Activated CD4-positive, alpha-beta memory T cell treated with anti-CD3 and anti-CD28 coated beads, Interleukin-2, amount 10 ng/mL, durations not matched to agents 7 days and 5 days (primary cell): ENCODE measurements at regions not wholly inside any gene's neighbourhood (a gene's known extent, or its start where the extent isn't known, plus 50 kb on each side); places are given as distances from the start of the nearest gene placed in this dataset.
A peak's percentile ranks its signal among the peaks of the same experiment; 100 is the strongest.
"Not testable (repeated sequence)": the region's sequence is repeated elsewhere in the genome, so short reads cannot be mapped to it uniquely, and the experiment has no call there.

ENCODE experiments used
- CTCF ChIA-PET: fragments of 350-600 bp; sonication (Branson Sonifier 250); formaldehyde crosslinking; loops from one replicate; lab custom pipeline; 2021; ENCODE audit warnings: antibody characterized with exemption, inconsistent platforms; lab: Charles Lee
- POLR2A ChIA-PET: fragments of 350-600 bp; sonication (Branson Sonifier 250); formaldehyde crosslinking; loops from one replicate; lab custom pipeline; 2021; ENCODE audit warnings: antibody characterized with exemption; lab: Charles Lee
- DNase-seq: peaks from one replicate; pipeline ENCODE4 v3.0.0-alpha.2; 2020
- H3K27ac Mint-ChIP-seq: one replicate; pipeline ENCODE4 v1.8.0; 2021; ENCODE audit warnings: mild to moderate bottlenecking, mixed read lengths
- H3K27me3 Mint-ChIP-seq: one replicate; pipeline ENCODE4 v1.8.0; 2021; ENCODE audit warnings: mixed read lengths
- H3K36me3 Mint-ChIP-seq: one replicate; pipeline ENCODE4 v1.8.0; 2021; ENCODE audit warnings: low read depth, mixed read lengths
- H3K4me1 Mint-ChIP-seq: one replicate; pipeline ENCODE4 v1.8.0; 2021; ENCODE audit warnings: mixed read lengths
- H3K4me3 Mint-ChIP-seq: one replicate; pipeline ENCODE4 v1.8.0; 2021; ENCODE audit warnings: mild to moderate bottlenecking, mixed read lengths
- H3K9me3 Mint-ChIP-seq: one replicate; pipeline ENCODE4 v1.8.0; 2021; ENCODE audit warnings: mixed read lengths

DNA sequence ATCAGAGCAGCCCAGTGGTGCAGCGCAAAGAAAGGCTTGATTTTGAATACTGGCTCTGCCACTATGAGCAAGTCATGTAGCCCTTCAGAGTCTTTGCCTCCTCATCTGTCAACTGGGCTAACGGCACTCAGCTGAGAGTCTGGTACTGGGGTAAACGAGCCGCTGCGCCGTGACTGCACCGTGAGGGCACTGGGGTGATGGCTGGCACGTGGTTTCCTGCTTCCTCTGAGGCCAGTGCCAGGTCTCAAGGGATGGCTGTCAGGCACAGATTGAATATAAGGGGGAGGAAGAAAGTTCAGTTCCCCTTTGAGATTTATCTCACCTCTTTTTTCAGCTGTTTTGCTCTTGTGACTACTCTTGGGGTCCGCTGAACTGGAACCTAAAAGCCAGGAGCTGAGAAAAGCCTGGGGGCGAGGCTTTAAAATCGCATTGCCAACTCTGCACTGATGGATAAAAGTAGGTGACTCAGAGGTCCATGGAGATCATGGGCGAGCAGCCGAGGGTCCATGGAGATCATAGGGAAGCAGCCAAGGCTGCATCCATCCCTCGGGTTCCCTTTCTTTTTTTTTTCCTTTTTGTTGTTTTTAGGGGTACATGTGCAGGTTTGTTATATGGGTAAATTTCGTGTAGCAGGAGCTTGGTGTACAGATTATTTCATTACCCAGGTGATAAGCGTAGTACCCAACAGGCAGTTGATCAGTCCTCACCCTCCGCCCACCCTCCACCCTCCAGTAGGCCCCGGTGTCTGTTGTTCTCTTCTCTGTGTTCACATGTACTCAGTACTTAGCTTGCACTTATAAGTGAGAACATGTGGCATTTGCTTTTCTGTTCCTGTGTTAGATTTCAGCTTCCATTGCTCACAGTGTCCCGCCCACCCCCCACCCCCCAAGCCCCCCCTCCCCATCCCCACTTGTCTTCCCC is 114.3 kb downstream of the SPP2 start:
- peak; percentile 52 for DNase-seq
- ChIA-PET CTCF (interaction anchor here (1.1 kb wide), 1 partner anchor 381 kb away, joined by 4 read pairs; no protein-coding TSS in a partner anchor), POLR2A (no interaction called here)
- no peaks in the 10 kb centered on the region for H3K36me3 Mint-ChIP-seq
- H3K9me3 Mint-ChIP-seq = no peaks in the 10 kb centered on the region
- no peak overlapping the region for H3K4me3 Mint-ChIP-seq
- H3K4me1 Mint-ChIP-seq = peaks cover 20% of the 10 kb centered on the region
- no peak overlapping the region for H3K27ac Mint-ChIP-seq
- no peaks in the 10 kb centered on the region for H3K27me3 Mint-ChIP-seq

DNA sequence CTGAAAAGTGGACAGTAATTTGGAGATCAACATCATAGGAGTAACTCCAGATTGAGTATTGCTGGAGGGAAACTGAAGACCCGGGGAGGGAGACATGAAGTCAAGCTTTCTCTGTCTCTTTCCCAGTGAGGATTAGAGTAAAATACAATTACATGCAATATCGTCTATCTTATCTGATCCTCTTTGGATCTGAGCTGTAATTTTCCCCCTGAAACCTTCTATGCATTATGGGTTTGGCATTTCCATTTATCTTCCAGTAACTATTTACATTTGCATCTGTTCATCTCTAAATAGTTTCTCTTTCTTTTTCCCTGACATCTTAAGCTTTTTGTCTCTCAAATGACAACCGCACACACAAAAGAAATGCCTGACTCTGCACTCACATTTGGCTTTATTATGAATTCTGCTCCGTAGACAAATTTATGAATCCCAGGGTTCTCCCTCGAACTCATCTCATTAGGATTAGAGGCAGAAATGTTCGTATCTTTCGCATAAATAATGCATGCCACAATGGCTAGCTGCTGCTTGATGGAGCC is 113.1 kb downstream of the SPP2 start:
- H3K27ac Mint-ChIP-seq = no peak overlapping the region
- no peak overlapping the region for H3K4me3 Mint-ChIP-seq
- H3K27me3 Mint-ChIP-seq = no peaks in the 10 kb centered on the region
- CTCF ChIA-PET = no interaction called here
- no peaks in the 10 kb centered on the region for H3K9me3 Mint-ChIP-seq
- peaks cover 24% of the 10 kb centered on the region for H3K4me1 Mint-ChIP-seq
- DNase-seq = no peak
- POLR2A ChIA-PET = no interaction called here
- no peaks in the 10 kb centered on the region for H3K36me3 Mint-ChIP-seq

DNA sequence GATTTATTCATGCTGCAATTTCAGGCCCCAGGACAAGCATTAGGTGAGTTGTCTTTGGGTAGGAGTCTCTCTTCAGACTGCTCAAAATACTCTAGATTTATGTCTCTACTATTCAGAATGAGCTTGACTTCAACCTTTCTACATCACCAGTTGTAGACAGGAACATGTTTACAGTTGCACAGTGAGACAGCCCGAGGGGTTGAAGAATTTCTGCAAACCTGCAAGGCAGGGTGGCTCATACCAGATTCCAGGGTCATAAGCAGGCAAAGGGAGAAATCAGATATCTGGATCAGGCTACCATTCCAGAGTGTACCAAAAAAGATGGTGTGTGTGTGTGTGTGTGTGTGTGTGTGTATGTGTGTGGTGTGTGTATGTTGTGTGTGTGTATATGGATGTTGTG is 112.4 kb downstream of the SPP2 start:
- Mint-ChIP-seq H3K4me3 (no peak overlapping the region), H3K27ac (no peak overlapping the region), H3K36me3 (no peaks in the 10 kb centered on the region), H3K4me1 (peaks cover 27% of the 10 kb centered on the region), H3K27me3 (no peaks in the 10 kb centered on the region), H3K9me3 (no peaks in the 10 kb centered on the region)
- POLR2A ChIA-PET = no interaction called here
- CTCF ChIA-PET = no interaction called here
- DNase-seq = no peak

DNA sequence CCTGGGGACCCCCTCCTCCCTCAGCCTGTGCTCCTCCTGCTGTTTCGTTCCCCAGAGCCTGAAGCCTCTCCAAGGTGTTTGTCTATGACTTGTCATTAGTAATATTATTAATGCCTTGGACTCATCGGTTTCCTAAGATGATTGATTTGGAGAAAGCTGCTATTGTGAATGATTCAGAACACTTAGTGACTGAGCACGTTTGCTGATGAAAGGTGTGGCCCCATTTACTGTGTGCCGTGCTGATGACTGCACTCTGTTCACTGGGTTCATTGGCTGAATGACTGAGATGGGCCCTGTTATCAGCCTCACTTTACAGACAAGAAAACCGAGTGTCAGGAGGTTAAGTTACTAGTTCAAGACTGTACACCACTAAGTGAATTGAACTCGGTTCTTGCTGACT is 111.4 kb downstream of the SPP2 start:
- POLR2A ChIA-PET = no interaction called here

DNA sequence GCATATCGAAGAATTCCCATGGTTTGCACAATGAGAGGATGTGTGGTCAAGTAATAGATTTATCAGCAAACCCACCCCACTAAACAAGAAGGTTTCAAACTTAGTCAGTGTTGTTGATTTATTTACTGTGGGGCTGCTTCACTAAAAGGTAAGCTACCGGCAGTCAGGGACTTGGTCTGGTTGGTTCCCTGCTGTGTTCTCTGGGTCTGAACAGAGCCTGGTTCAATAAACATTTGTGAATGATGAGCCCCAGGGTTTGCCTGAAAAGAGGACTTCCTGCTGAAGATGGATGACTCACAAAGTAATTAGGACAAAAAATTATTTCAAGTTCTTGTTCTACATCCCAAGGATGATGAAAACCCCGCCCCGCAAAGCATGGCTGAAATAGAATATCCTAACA is 108.3 kb downstream of the SPP2 start:
- H3K27ac Mint-ChIP-seq = no peak overlapping the region
- DNase-seq = no peak
- no peaks in the 10 kb centered on the region for H3K36me3 Mint-ChIP-seq
- no peak overlapping the region for H3K4me3 Mint-ChIP-seq
- POLR2A ChIA-PET = no interaction called here
- peaks cover 4% of the 10 kb centered on the region for H3K27me3 Mint-ChIP-seq
- H3K9me3 Mint-ChIP-seq = no peaks in the 10 kb centered on the region
- CTCF ChIA-PET = no interaction called here
- H3K4me1 Mint-ChIP-seq = peaks cover 13% of the 10 kb centered on the region

More for the DNA sequence above, 111.4 kb downstream of the SPP2 start:
- no peak overlapping the region for H3K27ac Mint-ChIP-seq
- H3K4me1 Mint-ChIP-seq = peaks cover 27% of the 10 kb centered on the region
- H3K27me3 Mint-ChIP-seq = no peaks in the 10 kb centered on the region
- no peaks in the 10 kb centered on the region for H3K36me3 Mint-ChIP-seq
- no peak for DNase-seq
- no peaks in the 10 kb centered on the region for H3K9me3 Mint-ChIP-seq
- no peak overlapping the region for H3K4me3 Mint-ChIP-seq
- CTCF ChIA-PET = no interaction called here

DNA sequence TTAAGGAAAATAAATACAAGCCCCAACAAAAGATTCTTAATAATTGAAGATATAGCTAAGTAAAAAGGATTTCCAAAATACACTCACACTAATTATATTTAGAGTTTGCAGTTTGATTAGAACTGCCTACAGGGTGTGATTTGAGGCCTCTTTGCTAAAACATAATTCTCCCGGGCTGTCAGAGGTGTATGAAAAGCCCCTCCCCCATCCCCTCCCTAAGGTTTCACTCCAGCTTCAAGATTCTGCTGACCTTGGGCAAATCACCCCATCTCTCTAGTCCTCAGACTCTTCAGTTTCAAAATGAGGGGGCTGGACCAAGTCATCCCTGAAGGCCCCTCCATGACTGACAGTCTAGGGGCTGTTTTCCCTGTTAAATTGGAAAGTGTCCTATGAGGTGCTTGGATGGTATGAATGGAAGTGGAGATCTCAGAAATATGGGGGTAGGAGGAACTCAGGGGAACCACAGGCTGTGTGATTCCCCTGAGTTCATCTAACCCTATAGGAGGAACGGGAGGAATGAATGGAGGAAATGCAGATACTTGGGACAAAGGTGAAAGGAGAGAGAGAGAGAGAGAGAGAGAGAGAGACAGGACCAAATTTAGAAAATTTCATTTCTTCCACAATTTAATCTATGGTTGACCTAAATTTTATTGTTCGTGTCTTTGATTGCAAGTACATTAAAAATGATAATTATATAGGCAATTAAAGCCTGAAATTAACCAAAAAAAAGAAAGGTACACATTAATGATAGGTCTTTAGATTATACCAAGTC is 107.5 kb downstream of the SPP2 start:
- Mint-ChIP-seq H3K36me3 (peaks cover 6% of the 10 kb centered on the region), H3K4me3 (no peak overlapping the region), H3K4me1 (peaks cover 7% of the 10 kb centered on the region), H3K27ac (no peak overlapping the region), H3K9me3 (no peaks in the 10 kb centered on the region), H3K27me3 (peaks cover 5% of the 10 kb centered on the region)
- ChIA-PET CTCF (interaction anchor here (0.7 kb wide), 1 partner anchor 21 kb away, joined by 4 read pairs; no protein-coding TSS in a partner anchor), POLR2A (no interaction called here)
- DNase-seq = no peak

DNA sequence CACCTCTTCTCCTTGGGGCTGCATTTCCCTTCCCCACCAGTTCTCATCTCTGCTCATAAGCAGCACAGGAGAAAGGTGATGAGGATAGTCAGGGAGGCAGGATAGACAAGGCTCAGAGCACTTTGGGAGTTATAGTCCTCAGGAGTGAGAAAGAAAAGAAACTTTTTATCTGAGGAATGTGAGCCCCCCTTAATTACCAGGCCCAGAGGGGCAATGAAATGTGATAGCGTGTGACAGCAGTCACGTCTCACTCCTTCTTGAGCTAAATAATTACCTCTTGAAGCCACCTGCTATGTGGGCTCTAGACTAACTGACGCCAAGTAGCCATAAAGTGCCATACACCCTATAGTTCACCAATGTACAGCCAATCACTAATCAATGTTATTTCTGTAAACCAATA is 105.8 kb downstream of the SPP2 start:
- peaks cover 10% of the 10 kb centered on the region for H3K36me3 Mint-ChIP-seq
- peaks cover 5% of the 10 kb centered on the region for H3K27me3 Mint-ChIP-seq
- no peak for DNase-seq
- ChIA-PET POLR2A (interaction anchor here (0.9 kb wide), 1 partner anchor 341 kb away, joined by 3 read pairs; the partner anchor contains the start of gene ARL4C), CTCF (interaction anchor here (0.6 kb wide), 1 partner anchor 392 kb away, joined by 5 read pairs; no protein-coding TSS in a partner anchor)
- H3K27ac Mint-ChIP-seq = no peak overlapping the region
- peaks cover 3% of the 10 kb centered on the region for H3K9me3 Mint-ChIP-seq
- peaks cover 7% of the 10 kb centered on the region for H3K4me1 Mint-ChIP-seq
- H3K4me3 Mint-ChIP-seq = no peak overlapping the region

DNA sequence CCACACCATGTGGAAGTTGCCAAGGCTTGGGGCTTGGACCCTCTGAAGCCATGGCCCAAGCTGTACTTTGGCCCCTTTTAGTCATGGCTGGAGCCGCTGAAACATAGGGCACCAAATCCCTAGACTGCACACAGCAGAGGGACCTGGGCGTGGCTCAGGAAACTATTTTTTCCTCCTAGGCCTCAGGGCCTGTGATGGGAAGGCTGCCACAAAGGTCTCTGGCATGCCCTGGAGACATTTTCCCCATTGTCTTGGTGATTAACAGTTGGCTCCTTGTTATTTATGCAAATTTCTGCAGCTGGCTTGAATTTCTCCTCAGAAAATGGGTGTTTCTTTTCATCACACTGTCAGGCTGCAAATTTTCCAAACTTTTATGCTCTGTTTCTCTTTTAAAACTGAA is 102.3 kb downstream of the SPP2 start:
- H3K9me3 Mint-ChIP-seq, DNase-seq, H3K27ac Mint-ChIP-seq, CTCF ChIA-PET, POLR2A ChIA-PET, H3K4me3 Mint-ChIP-seq, H3K27me3 Mint-ChIP-seq: not testable (repeated sequence)
- Mint-ChIP-seq H3K4me1 (peaks cover 18% of the 10 kb centered on the region), H3K36me3 (peaks cover 10% of the 10 kb centered on the region)

DNA sequence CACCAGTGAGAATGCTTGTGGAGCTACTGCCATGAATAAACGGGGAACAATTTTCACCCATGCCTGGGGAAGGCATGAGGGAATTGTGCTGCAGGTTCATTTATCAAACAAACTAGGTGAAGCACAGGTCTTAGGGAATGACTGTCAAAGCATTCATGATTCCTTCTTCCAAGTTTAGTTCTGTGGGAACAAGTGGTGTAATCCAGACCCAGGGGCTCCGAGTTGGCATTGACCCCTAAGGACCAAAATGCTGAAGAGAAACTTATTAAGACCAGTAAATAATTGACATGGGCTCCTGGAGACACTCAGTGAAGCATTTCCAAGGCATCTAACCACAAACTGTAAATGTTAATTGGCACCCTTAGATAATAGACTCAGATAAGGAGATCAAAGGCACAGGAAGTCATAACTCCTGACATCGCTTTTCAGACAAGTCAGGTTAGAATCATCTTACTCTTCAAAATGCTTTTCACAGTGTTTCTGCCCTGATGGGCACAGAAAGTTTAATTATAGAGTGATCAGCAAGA is 96.9 kb downstream of the SPP2 start:
- Mint-ChIP-seq H3K4me1 (peaks cover 34% of the 10 kb centered on the region), H3K27ac (peak overlapping the region; percentile 46), H3K4me3 (no peak overlapping the region), H3K9me3 (peaks cover 3% of the 10 kb centered on the region), H3K36me3 (peaks cover 7% of the 10 kb centered on the region), H3K27me3 (peaks cover 2% of the 10 kb centered on the region)
- DNase-seq = no peak
- ChIA-PET POLR2A (interaction anchor here (1.0 to 1.5 kb wide), 6 partner anchors 12 to 349 kb away, joined by 3 to 13 read pairs (median 4); partner anchors contain the start of gene ARL4C), CTCF (interaction anchor here (0.9 to 1.4 kb wide), 4 partner anchors 12 to 398 kb away, joined by 3 read pairs; no protein-coding TSS in a partner anchor)

DNA sequence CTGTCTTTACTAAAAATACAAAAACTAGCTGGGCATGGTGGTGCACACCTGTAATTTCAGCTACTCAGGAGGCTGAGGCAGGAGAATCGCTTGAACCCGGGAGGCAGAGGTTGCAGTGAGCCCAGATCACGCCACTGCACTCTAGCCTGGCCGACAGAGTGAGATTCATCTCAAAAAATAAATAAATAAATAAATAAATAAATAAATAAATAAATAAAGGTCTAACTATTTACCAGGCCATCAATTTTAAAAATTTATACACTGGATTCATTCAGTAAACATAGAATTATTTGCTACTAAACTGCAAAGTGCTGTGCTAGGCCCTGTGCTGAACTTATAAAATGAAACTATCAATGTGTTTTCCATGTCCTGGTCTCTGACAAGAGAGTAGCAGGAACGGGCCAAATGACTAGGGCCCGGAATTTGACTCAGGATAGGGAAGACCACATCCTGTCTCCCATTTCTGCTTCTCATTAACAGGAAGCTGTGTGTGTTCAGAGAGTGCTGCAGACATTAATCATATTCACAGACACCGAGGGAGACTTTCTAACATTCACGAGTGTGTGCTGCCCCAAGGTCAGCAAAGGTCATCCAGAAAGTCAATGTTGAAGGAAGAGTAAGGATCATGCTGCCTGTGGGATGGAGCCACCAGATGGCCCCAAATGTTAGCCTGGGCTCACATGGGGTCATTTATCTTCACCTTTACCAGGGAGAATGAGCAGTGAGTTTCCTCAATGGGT is 95.8 kb downstream of the SPP2 start:
- DNase-seq = no peak
- peaks cover 34% of the 10 kb centered on the region for H3K4me1 Mint-ChIP-seq
- no peaks in the 10 kb centered on the region for H3K9me3 Mint-ChIP-seq
- H3K36me3 Mint-ChIP-seq = peaks cover 3% of the 10 kb centered on the region
- CTCF ChIA-PET = interaction anchor here (0.6 to 1.7 kb wide), 6 partner anchors 11 to 399 kb away, joined by 3 to 4 read pairs (median 3); no protein-coding TSS in a partner anchor
- H3K27ac Mint-ChIP-seq = peak overlapping the region; percentile 59
- POLR2A ChIA-PET = interaction anchor here (1.0 to 1.5 kb wide), 4 partner anchors 11 to 350 kb away, joined by 3 to 13 read pairs (median 4); partner anchors contain the start of gene ARL4C
- no peak overlapping the region for H3K4me3 Mint-ChIP-seq
- peaks cover 2% of the 10 kb centered on the region for H3K27me3 Mint-ChIP-seq

DNA sequence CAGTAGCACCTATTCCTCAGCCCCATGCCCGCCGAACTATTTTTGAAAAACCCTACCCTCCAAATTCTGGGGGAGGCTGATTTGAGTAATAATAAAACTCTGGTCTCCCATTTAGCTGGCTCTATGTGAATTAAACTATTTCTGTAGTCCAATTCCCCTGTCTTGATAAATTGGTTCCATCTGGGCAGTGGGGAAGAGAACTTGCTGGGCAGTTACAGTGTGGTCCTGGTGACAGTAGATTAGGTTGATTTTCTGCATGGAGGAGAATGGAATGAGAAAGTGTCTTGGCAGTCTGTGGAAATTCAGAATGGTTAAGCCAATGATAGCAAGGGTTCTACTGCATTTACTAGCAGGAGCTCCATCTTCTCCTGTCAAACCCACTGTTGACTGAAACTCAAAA is 95.0 kb downstream of the SPP2 start:
- Mint-ChIP-seq H3K4me3 (no peak overlapping the region), H3K36me3 (peaks cover 3% of the 10 kb centered on the region), H3K4me1 (peaks cover 34% of the 10 kb centered on the region), H3K9me3 (no peaks in the 10 kb centered on the region), H3K27me3 (peaks cover 2% of the 10 kb centered on the region), H3K27ac (no peak overlapping the region)
- DNase-seq = no peak
- POLR2A ChIA-PET = no interaction called here
- CTCF ChIA-PET = interaction anchor here (1.7 kb wide), 1 partner anchor 10 kb away, joined by 4 read pairs; no protein-coding TSS in a partner anchor

DNA sequence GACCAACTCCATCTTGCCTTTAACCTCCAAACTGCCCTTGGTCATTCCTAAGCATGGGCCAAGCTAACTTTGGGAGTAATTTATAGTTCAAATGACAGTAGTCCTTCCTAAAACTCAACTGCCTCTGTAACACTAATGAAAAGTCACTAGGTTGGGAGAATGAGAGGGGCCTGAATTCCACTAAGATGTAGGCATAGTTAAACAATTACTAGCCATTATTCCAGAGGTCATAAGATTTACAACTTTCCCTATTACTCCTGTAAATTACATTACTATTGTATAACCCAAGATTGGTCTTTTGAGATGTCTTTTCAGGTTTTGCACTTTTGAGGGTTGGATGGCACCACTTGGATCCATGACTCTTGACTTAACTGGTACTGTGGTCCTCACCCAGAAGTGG is 94.6 kb downstream of the SPP2 start:
- POLR2A ChIA-PET = no interaction called here
- Mint-ChIP-seq H3K4me3 (no peak overlapping the region), H3K9me3 (no peaks in the 10 kb centered on the region), H3K27ac (no peak overlapping the region), H3K27me3 (peaks cover 2% of the 10 kb centered on the region), H3K36me3 (peaks cover 3% of the 10 kb centered on the region), H3K4me1 (peaks cover 34% of the 10 kb centered on the region)
- CTCF ChIA-PET = interaction anchor here (1.7 kb wide), 1 partner anchor 9 kb away, joined by 4 read pairs; no protein-coding TSS in a partner anchor
- DNase-seq = no peak
